ENCODE measurements at regions not wholly inside any gene's neighbourhood (a gene's known extent, or its start where the extent isn't known, plus 50 kb on each side); places are given as distances from the start of the nearest gene placed in this dataset.

DNA sequence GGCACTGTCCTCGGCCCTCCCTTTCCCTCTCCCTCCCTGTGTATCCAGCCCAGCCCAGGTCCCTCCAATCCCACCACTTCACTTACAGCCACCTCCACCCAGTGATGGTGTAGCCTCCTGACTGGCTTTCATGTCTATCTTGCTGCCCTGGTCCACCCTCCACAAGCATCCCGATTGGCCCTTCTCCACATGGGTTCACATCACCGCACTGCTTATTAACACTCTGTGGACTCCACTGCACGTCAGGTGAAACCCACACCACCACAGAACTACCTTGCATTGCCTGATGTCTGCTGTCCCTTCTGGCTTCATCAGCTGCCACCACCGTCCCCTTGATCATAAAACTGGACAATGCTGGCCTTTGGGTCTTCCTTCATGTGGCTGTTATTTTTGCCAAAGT, 220.4 kb upstream of the ARID1B start:
- DNase-seq (ENCODE audit: missing footprints) (no peak), ATAC-seq (no peak)
- intact Hi-C loops (cut with DNase I) = no loop called here

DNA sequence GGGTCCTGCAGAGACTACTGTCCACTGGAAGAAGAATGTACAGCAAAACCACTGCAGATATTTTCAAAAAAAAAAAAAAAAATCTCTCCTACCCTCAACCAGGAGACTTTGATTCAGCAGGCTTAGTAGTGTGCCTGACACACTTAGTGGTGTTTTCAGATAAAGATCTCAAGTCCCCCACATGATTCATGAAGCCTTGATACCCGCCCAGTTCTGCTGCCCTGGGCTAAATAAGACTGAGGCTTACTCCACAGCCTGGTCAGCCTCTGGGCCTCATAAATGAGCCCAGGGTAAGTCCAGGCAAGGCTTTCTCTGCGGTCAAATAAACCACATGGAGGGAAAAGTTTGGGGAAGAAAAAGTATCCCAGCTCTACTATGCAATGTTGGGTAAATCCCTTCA, 222.1 kb upstream of the ARID1B start:
- ATAC-seq = no peak
- no peak for DNase-seq (ENCODE audit: missing footprints)
- intact Hi-C loops (cut with DNase I) = no loop called here

DNA sequence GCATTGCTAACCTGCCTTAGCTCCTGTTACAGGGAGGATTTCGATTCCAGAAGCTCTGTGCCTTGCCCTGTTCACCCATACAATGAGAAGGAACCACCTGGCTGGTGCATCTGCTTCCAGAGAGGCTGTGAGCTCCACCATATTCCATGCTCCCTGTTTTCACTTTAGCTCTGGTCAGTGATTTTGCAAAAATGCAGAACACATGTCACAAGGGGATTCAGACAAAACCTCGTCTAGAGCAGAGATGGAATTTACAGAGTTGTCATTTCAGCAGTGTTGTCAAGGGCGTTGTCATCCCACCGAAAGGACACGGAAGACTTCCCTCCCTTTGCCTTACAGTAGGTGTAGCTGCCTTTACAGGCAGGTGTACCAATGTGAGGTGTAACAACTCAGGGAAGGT, 223.0 kb upstream of the ARID1B start:
- DNase-seq (ENCODE audit: missing footprints) = no peak
- ATAC-seq = no peak
- intact Hi-C loops (cut with DNase I) = no loop called here

DNA sequence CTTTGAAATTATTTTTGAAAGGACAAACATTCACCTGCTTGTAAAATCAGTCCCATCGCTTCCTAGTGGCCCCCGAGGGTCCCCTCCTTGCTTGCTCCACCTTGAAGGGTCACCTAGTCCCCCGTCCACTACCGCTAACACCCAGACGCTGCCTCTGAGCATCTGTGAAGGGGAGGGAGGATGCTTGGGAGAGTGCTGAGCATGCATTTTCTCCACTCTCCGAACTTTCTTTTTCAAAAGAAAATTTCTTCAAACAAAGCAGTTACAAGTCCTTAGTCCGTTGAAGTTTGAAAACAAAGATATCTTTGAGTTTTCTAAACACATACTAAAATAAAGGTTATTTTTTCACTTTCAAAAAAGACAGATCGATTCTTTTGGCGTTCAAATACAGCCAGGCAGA, 224.3 kb upstream of the ARID1B start:
- ATAC-seq (no peak), DNase-seq (ENCODE audit: missing footprints) (no peak)
- intact Hi-C loops (cut with DNase I) = no loop called here

DNA sequence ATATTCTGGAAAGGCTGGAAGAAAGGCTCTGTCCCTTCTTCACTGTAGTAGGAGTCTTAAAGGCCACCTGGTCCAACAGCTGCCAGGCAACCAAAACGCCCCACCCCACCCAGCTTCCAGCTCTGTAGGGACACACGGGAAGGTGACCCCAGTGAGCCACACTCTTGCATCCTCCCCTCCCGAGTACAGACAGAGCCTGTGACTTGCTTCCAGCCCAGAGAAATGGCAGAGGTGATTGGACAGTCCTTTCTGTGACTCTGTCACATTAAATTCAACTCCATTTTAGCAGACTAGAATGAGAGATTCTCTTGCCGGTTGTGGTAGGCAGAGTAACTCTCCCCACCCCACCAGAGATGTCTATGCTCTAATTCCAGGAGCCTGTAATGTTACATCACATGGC, 226.2 kb upstream of the ARID1B start:
- DNase-seq (ENCODE audit: missing footprints) (no peak), ATAC-seq (no peak)
- intact Hi-C loops (cut with DNase I) = no loop called here

DNA sequence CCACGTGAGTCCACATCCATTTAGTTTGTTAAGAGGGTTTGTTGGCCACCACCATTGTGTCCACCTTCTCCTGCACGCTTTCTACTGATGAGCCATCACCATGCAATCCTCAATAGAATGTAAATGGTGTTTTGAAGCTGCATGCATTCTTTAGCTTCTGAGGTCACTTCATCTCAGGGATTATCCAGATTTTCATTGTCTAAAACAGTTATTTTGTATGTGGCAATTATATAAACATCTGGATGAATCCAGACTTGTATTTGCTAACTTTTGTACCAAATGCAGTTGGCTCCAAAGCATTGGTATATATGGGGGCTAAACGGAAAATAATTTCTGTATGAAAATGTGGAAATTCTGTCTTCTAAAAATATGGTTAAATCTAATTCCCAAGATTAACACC, 231.2 kb upstream of the ARID1B start:
- intact Hi-C loops (cut with DNase I) = no loop called here
- no peak for ATAC-seq
- no peak for DNase-seq (ENCODE audit: missing footprints)

DNA sequence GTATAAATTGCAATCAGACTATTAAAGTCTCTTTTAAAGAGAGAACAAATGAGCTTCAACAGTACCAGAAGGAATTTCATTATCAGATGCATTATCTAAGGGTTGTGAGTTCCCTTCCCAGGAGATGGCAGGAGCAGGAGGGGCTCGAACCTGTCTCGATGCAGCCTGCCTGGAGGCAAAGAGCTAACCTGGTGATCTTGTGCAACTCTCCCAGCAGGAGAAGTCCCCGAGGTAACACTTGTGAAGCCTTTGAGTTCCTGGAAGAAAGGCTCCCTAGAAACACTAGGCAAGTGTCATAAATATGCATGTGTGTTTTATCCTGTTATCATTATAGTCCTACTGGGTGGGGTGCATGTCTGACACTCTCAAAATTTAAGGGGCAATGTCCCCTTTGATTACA, 232.2 kb upstream of the ARID1B start:
- intact Hi-C loops (cut with DNase I) = no loop called here
- DNase-seq (ENCODE audit: missing footprints) = no peak
- ATAC-seq = no peak

DNA sequence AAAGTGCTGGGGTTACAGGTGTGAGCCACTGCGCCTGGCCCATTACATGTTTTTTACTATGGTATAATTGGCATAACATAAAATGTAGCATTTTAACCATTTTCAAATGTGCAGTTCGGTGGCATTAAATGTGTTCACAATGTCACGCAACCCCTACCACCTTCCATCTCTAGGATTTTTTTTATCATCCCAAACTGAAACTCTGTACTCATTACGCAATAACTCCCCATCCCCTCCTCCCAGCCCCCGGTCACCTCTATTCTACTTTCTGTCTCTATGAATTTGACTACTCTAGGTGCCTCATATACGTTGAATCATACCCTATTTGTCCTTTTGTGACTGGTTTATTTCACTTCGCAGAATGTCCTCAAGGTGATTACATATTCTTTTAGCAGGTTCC, 233.1 kb upstream of the ARID1B start:
- intact Hi-C loops (cut with DNase I) = no loop called here
- DNase-seq (ENCODE audit: missing footprints) = no peak
- ATAC-seq = no peak

DNA sequence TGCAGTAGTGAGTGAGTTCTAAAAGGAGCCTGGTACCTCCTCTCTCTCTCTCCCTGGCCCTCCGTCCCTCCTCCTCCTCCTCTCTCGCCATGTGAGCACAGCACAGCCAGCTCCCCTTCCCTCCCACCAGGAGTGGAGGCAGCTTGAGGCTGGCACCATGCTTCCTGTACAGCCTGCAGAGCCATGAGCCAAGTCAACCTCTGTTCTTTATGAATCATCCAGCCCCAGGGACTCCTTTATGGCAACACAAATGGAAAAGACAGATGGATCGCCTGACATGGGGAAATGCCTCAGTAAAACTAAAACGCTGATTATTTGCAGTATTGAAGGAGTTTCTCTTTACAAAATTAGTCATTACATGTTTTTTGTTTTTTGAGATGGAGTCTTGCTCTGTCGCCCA, 233.7 kb upstream of the ARID1B start:
- ATAC-seq (no peak), DNase-seq (ENCODE audit: missing footprints) (no peak)
- intact Hi-C loops (cut with DNase I) = no loop called here

DNA sequence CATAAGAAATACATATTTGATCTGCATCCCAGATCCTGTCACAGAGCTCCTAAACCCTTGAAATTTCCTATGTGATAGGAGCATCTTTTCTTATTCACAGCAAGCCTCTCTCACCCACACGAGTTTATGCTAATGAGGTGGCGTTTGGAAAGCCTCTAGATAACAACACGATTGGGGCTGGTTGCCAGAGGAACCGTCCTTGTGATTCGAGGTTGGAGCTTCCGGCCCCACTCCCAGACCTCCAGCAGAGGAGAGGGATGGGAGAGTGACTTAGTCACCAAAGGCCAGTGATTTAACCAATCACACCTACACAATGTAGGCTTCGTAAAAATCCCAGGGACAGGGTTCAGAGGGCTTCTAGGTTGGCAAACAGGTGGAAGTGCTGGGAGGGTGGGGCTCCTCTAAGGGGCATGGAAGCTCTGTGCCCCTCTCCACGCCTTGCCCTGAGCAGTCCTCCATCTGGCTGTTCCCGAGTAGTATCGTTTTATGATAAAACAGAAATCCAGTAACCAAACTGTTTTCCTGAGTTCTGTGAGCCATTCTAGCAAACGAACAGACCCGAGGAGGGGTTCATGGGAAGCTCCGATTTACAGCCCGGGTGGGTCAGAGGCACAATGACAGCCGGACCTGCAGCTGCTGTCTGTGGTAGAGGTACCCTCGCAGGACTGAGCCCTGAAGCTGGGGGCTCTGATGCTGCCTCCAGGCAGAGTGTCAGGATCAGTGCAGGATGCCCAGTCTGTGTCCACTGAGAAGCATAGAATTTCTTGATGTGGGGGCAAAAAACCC, 238.1 kb upstream of the ARID1B start:
- ATAC-seq (no peak), DNase-seq (ENCODE audit: missing footprints) (no peak)
- intact Hi-C loops (cut with DNase I) = no loop called here

DNA sequence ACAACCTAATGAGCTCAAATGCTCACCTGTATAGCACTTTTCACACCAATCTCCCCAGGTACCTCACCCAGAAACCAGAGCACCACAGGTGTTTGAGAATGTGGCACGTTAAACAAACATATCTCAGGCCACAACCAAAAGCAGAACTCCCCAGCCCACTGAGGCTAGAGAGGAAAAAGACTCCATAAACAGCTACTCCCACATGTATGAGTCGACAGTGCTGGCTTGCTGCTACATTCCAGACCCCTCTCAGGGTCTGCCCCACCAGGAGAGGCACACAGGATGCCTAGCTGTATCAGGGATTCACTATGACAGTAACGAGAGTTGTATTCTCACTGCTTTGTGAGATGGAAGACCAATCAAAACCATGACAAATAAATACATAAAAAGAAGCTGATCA, 242.6 kb upstream of the ARID1B start:
- DNase-seq (ENCODE audit: missing footprints) (no peak), ATAC-seq (no peak)
- intact Hi-C loops (cut with DNase I) = no loop called here

DNA sequence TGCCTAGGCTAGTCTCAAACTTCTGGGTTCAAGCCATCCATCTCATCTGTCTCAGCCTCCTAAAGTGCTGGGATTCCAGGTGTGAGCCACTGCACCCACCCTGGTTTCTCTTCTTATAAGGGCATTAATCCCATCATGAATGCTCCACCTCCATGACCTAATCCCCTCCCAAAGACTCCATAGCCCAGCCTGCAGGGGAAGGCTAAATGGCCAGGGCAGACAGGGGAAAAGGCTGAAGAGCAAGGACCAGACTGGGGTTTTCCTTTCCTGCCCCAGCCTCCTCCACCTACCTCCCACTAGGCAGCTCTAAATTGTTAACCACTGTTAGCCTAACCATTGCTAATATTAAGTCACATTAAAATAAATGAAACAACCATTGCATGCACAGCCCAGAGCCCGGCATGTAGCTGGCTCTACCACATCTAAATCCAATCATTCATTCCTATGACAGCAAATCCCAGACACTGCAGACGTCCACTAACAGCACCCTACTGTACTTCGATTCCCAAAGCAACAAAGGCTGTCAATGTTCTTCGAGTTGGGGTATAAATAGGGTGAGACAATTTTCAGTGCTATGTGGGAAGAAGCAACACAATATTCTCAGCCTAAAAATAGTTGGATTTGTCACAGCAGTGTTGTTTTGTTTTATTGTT, 243.2 kb upstream of the ARID1B start:
- intact Hi-C loops (cut with DNase I) = no loop called here
- DNase-seq (ENCODE audit: missing footprints) (no peak), ATAC-seq (no peak)

DNA sequence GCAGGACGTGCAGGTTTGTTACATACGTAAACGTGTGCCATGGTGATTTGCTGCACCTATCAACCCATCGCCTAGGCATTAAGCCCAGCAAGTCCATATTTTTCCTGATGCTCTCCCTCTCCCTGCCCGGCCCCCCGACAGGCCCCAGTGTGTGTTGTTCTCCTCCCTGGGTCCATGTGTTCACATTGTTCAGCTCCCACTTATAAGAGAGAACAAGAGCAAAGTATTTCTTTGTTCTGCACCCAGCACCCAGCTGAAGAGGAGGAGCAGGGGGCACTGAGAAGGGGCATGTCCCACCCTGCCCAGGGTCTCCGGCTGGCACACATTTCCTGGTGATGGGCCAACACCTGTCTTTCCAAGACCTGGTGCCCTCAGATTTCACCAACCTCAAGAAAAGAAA, 251.1 kb upstream of the ARID1B start:
- no peak for DNase-seq (ENCODE audit: missing footprints)

DNA sequence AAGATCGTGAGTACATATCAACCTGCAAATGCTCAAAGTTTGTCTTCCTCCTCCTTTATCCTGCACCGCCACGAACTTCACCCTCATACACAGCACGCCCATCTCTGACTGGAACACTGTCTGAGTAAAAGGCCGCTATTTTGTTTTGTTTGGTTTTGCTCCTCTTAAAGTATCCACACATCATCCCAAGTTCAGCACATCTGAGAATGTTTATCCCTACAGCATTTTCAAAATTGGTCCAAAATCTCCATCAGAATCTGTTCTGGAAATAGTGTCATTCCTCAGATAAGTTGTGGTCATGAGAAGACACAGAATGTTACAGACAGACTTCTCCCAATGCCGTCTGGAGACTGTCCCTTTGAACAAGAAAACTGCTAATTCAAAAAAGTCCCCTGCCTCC, 251.6 kb upstream of the ARID1B start:
- DNase-seq (ENCODE audit: missing footprints) (no peak), ATAC-seq (no peak)
- intact Hi-C loops (cut with DNase I) = no loop called here

More for the DNA sequence above, 251.1 kb upstream of the ARID1B start:
- intact Hi-C loops (cut with DNase I) = no loop called here
- no peak for ATAC-seq

DNA sequence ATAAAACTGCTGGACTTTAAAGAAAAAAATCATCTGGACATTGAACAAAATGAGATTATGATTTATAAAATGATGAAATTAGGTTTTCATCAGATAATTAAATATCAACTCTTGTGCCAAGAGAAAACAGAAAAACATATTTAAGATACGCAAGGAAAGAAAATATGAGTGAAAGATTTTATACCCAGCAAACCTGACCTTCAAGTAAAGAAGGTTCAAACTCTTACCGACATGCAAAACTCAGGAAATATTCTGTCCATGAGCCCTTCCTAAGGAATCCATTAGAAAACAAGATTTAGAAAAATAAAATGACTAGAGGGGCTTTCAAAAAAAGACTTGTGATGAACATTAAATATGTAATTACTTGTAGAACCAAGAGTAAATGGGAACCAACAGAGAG, 257.2 kb upstream of the ARID1B start:
- ATAC-seq (no peak), DNase-seq (ENCODE audit: missing footprints) (no peak)
- intact Hi-C loops (cut with DNase I) = no loop called here

DNA sequence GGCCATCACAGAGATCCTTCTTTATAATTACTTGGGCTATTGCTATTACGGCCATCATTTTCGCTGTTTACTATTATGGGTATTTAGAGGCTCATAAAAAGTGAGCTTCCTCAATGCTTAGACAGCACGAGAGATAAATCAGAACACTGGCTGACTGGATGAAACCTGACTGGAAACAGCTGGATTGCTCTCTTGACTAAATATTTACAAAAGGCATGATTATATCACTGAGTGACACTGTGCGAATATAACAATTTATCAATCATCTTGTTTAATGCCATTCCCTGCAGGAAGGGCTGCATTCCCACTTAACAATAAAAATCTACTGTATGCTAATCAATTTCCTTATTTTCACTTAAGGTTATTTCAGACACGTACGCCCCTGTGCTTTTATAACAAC, 260.1 kb upstream of the ARID1B start:
- intact Hi-C loops (cut with DNase I) = no loop called here
- ATAC-seq (no peak), DNase-seq (ENCODE audit: missing footprints) (no peak)

DNA sequence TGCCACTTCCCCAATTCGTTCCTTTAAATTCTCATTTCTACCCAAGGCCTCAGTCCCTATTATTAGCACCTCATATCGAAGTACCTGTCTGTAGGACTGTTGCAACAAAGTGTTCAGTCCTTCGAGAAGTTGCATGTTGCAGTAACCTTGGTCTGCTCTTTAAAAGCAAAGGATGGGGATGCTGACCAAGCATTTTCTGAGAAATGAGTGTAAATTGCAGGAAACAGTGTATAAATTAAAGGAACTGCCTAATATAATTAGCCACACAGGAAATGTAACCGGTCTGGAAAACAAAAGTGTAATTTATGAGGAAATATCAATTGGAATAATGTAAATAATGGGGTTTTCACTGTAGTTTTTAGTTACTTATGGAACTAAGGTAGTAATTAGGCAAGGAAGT, 261.9 kb upstream of the ARID1B start:
- no peak for ATAC-seq
- intact Hi-C loops (cut with DNase I) = no loop called here
- DNase-seq (ENCODE audit: missing footprints) = no peak

DNA sequence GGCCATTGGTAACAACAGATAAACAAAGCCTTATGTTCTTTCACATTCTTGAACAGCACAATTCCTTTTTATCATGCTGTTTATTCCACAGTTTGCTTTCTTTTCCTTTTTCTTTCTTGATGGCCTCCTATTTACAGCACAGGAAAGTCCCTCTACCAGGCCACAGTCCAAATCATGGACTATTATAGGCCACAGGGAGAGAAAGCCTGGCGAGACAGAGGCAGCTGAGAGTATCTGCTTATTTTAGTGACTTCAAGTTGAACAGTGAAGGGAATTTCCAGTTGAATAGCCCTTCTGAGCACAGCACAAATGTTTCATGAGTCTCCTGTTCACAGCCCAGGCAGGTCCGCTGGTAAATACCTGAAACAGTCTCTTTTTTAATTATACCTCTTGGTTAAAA, 263.7 kb upstream of the ARID1B start:
- intact Hi-C loops (cut with DNase I) = no loop called here
- no peak for ATAC-seq

DNA sequence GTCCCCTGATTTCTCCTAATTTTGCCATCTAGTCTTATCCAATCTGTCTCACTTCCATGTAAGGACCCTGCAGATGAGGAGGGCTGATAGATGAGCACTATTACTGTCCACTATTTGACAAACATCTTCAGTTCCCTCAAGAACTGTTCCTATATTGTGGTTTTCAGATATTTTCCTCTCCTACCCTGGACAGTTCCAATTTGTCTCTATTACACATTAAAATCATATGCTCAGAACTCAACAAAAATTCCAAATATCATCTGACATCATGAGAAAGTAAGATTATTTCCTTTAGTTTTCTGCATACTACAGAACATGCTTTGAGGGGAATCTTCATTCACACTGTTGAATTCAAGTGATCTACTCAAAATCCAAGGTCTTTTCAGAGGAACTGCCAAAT, 265.6 kb upstream of the ARID1B start:
- intact Hi-C loops (cut with DNase I) = no loop called here
- DNase-seq (ENCODE audit: missing footprints) = no peak

More for the DNA sequence above, 263.7 kb upstream of the ARID1B start:
- no peak for DNase-seq (ENCODE audit: missing footprints)

DNA sequence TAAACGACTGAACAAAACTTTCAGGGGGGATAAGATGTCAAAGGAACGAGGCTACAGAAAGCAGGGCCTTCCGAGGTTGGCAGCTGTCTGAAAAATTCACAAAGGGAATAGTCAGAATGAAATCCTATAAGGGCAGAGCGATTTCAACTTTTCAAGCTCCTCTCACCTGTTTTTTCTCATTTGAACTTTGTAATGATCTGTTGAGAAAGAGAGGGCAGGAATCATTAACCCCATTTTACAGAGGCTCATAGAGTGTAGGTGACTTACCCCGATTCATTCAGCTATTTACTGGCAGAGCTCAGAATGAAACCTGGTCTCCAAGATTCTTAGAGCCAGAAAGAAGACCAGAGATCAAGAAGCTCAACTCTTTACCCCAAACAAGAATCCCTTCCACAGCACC, 266.1 kb upstream of the ARID1B start:
- DNase-seq (ENCODE audit: missing footprints) (no peak), ATAC-seq (no peak)
- intact Hi-C loops (cut with DNase I) = no loop called here

More for the DNA sequence above, 265.6 kb upstream of the ARID1B start:
- ATAC-seq = no peak

DNA sequence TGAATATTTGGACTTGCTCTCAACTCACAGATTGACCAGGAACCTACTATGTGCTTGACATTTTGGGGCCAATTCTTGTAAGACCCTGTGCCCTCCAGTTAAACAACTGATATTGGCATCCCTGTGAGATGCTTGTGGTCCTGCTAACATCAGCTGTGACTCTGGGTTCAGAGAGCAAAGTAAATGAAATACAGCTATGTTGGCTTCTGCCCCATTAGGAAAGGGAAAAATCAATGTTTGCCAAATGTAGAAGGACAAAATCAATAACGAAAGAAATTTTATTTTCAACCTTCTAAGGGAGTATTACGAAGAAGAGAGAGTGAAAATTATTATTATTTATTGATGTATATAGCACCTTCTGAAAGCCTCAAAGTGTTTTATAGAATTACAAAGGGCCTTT, 266.9 kb upstream of the ARID1B start:
- intact Hi-C loops (cut with DNase I) = no loop called here
- DNase-seq (ENCODE audit: missing footprints) (no peak), ATAC-seq (no peak)

Measured in Right ventricle myocardium inferior (tissue), 1 donor.